Smooth muscle cell (in vitro differentiated cells): ENCODE measurements at regions not wholly inside any gene's neighbourhood (a gene's known extent, or its start where the extent isn't known, plus 50 kb on each side); places are given as distances from the start of the nearest gene placed in this dataset.
A peak's percentile ranks its signal among the peaks of the same experiment; 100 is the strongest.

Experiments used
- DNase-seq: peaks from one replicate; lab custom pipeline; 2025; ENCODE audit not compliant: unreplicated experiment; lab: John Stamatoyannopoulos, UW
- H2AFZ ChIP-seq: fragments of 200-600 bp; sonication (generic); 2 replicates; pipeline ENCODE4 v1.6.0; 2016; ENCODE audit warnings: antibody characterized with exemption, low read depth, mild to moderate bottlenecking
- H3F3A ChIP-seq: fragments of 200-600 bp; sonication (generic); 2 replicates; pipeline ENCODE4 v1.6.0; 2017; ENCODE audit warnings: antibody characterized with exemption, low read depth
- H3K27ac ChIP-seq: fragments of 200-600 bp; sonication (generic); 2 replicates; pipeline ENCODE4 v1.5.1; 2016; ENCODE audit warnings: low read depth, mild to moderate bottlenecking
- H3K27me3 ChIP-seq: fragments of 200-600 bp; sonication (generic); 2 replicates; pipeline ENCODE4 v1.6.1; 2016; ENCODE audit warnings: low read depth, mild to moderate bottlenecking
- H3K36me3 ChIP-seq: fragments of 200-600 bp; sonication (generic); 2 replicates; pipeline ENCODE4 v1.5.1; 2016; ENCODE audit warnings: low read depth
- H3K4me1 ChIP-seq: fragments of 200-600 bp; sonication (generic); 2 replicates; pipeline ENCODE4 v1.5.1; 2016; ENCODE audit warnings: low read depth
- H3K4me2 ChIP-seq: fragments of 200-600 bp; sonication (generic); 2 replicates; pipeline ENCODE4 v1.6.0; 2016; ENCODE audit warnings: mild to moderate bottlenecking
- H3K4me3 ChIP-seq: fragments of 200-600 bp; sonication (generic); 2 replicates; pipeline ENCODE4 v1.5.1; 2016; ENCODE audit warnings: mild to moderate bottlenecking
- H3K79me2 ChIP-seq: fragments of 200-600 bp; sonication (generic); 2 replicates; pipeline ENCODE4 v1.6.0; 2016; ENCODE audit warnings: low read depth, mild to moderate bottlenecking
- H3K9ac ChIP-seq: fragments of 200-600 bp; sonication (generic); 2 replicates; pipeline ENCODE4 v1.6.0; 2016; ENCODE audit warnings: low read depth
- H3K9me3 ChIP-seq: fragments of 200-600 bp; sonication (generic); replicated peaks from 2 replicates; pipeline ENCODE4 v1.5.1; 2016; ENCODE audit warnings: low read depth
- H4K20me1 ChIP-seq: fragments of 200-600 bp; sonication (generic); 2 replicates; pipeline ENCODE4 v1.6.0; 2016; ENCODE audit warnings: low read depth
- WGBS: methylation state at CpG from one replicate; pipeline ENCODE4 v1.1.7; 2016; ENCODE audit warnings: low lambda C conversion rate; 5-methylcytosine and 5-hydroxymethylcytosine counted together
- TF ChIP-seq, protein P1 (sequence below): fragments of 200-600 bp; sonication (generic); IDR thresholded peaks from 2 replicates; pipeline ENCODE4 v1.5.1; 2017; ENCODE audit warnings: borderline replicate concordance, mild to moderate bottlenecking, antibody characterized with exemption; ENCODE audit not compliant: insufficient read depth, poor library complexity, severe bottlenecking

DNA sequence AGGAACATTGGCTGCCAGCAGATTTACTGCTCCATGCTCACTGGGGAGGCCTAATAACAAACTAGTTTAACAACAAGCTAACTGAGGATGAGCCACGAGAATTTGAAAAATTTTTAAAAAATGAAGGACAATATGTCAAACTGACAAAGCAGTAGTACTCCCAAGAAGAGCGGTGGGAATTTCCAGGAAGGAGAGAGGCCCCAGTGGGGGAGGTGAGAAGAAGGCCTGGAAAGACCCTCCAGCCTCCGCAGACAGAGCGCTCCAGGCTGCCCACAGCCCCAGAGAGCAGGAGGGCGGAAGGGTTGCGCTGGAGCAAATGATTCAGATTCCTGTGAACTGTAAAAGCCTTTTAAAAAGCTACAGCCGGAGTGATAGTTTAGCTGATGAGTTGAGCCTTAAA is 78.5 kb downstream of the SIPA1L2 start:
- Histone ChIP-seq H2AFZ (peak overlapping the region; percentile 56), H3K27ac (peak overlapping the region; percentile 91), H3K9me3 (no peaks in the 10 kb centered on the region), H3K9ac (peak overlapping the region; percentile 55), H3K79me2 (peaks cover 61% of the 10 kb centered on the region), H3K27me3 (no peaks in the 10 kb centered on the region), H3K4me3 (no peak overlapping the region), H3K4me2 (peak overlapping the region; percentile 73), H3F3A (peaks cover 59% of the 10 kb centered on the region), H3K4me1 (peaks cover 79% of the 10 kb centered on the region), H3K36me3 (no peaks in the 10 kb centered on the region), H4K20me1 (peaks cover 17% of the 10 kb centered on the region)
- TF ChIP-seq, protein P1, sequence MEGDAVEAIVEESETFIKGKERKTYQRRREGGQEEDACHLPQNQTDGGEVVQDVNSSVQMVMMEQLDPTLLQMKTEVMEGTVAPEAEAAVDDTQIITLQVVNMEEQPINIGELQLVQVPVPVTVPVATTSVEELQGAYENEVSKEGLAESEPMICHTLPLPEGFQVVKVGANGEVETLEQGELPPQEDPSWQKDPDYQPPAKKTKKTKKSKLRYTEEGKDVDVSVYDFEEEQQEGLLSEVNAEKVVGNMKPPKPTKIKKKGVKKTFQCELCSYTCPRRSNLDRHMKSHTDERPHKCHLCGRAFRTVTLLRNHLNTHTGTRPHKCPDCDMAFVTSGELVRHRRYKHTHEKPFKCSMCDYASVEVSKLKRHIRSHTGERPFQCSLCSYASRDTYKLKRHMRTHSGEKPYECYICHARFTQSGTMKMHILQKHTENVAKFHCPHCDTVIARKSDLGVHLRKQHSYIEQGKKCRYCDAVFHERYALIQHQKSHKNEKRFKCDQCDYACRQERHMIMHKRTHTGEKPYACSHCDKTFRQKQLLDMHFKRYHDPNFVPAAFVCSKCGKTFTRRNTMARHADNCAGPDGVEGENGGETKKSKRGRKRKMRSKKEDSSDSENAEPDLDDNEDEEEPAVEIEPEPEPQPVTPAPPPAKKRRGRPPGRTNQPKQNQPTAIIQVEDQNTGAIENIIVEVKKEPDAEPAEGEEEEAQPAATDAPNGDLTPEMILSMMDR, result no peak
- no peak for DNase-seq
- 4% methylated on average over 7 of the region's 7 CpGs for WGBS

DNA sequence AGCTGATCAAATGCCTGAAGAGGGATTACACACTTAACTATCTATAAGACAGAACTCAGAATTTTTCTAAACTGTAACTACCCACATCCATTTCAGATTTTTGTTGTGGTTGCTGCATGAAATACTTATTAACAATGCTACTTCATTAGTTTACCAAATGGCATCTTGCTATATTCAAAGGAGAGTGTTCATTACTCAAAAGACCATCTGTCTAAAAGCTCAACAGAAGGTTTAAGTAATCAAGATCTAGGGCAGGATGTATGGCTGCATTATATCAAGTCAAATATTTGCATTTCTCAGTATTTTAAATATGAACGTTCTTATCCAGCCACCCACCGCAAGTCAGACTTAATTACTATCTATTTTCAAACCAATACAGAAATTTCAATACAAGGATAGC is 79.9 kb downstream of the SIPA1L2 start:
- no peak for DNase-seq
- Histone ChIP-seq H2AFZ (no peak overlapping the region), H3K79me2 (peaks cover 70% of the 10 kb centered on the region), H4K20me1 (peaks cover 19% of the 10 kb centered on the region), H3K27me3 (no peaks in the 10 kb centered on the region), H3K9me3 (no peaks in the 10 kb centered on the region), H3K4me3 (no peak overlapping the region), H3F3A (peaks cover 47% of the 10 kb centered on the region), H3K4me2 (peak overlapping the region; percentile 73), H3K9ac (no peak overlapping the region), H3K27ac (peak overlapping the region; percentile 91), H3K36me3 (no peaks in the 10 kb centered on the region), H3K4me1 (peaks cover 65% of the 10 kb centered on the region)
- WGBS, result 35% methylated on average over 2 of the region's 2 CpGs
- TF ChIP-seq, protein P1, result no peak

DNA sequence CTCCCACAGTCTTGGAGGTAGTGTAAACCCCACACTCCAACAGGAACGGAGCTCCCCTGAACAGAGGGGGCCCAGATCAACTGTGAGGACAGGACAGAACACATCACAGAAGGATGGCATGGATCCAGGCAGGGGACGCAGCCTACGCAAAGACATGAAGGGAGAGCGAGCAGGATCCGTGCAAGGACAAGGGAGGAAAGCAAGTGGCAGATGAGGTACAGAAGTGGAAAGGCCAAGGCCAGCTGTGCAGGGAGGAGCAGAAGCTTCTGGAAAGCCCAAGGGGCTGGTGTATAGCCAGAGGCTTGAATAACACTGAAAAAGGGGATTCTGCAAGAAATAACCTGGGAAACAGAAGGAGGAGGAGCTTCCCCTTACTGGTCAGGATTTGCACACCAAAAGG is 81.2 kb downstream of the SIPA1L2 start:
- no peak for DNase-seq
- Histone ChIP-seq H2AFZ (no peak overlapping the region), H3K27me3 (no peaks in the 10 kb centered on the region), H3K79me2 (peaks cover 73% of the 10 kb centered on the region), H3K9ac (no peak overlapping the region), H3K4me3 (no peak overlapping the region), H4K20me1 (peaks cover 22% of the 10 kb centered on the region), H3K9me3 (no peaks in the 10 kb centered on the region), H3K4me1 (peaks cover 52% of the 10 kb centered on the region), H3K4me2 (peak overlapping the region; percentile 73), H3K36me3 (no peaks in the 10 kb centered on the region), H3K27ac (peak overlapping the region; percentile 91), H3F3A (peaks cover 34% of the 10 kb centered on the region)
- TF ChIP-seq, protein P1, result no peak
- WGBS, result 71% methylated on average over 5 of the region's 5 CpGs

DNA sequence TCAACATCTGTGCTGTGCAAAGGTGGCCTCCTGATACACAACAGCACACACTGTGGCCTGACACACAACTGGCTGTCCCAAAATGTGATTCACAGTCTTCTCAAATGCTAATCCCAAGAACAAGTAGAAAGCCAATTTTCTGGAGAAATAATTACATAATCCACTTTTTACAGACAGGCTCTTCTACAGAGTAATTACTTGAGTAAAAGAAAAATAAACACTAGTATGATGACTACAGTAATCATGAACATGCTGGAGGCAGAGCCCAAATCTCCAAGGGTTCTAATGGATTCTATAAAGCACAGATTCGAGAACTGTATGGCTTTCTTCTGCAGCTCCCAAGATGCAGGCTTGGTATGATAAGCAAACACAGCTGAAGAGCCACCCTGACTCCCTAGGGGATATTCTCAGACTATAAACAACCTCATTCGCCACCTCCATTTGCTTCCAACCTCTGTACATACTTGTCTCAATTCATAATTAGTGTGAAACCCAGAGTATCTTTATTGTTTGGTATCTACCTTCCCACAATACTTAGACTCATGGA is 81.9 kb downstream of the SIPA1L2 start:
- TF ChIP-seq, protein P1, result no peak

More for the DNA sequence above, 81.9 kb downstream of the SIPA1L2 start:
- Histone ChIP-seq H2AFZ (no peak overlapping the region), H3K4me3 (no peak overlapping the region), H3K4me2 (peak overlapping the region; percentile 73), H3F3A (peaks cover 33% of the 10 kb centered on the region), H3K4me1 (peaks cover 46% of the 10 kb centered on the region), H3K9me3 (no peaks in the 10 kb centered on the region), H3K79me2 (peaks cover 79% of the 10 kb centered on the region), H4K20me1 (peaks cover 24% of the 10 kb centered on the region), H3K27ac (peak overlapping the region; percentile 91), H3K36me3 (no peaks in the 10 kb centered on the region), H3K27me3 (no peaks in the 10 kb centered on the region), H3K9ac (no peak overlapping the region)
- DNase-seq, result no peak
- WGBS, result 23% methylated on average over 2 of the region's 2 CpGs
